NCI-H2227 treated with DMSO at 0.1 percent for 48 hours (cell line): ENCODE measurements at regions not wholly inside any gene's neighbourhood (a gene's known extent, or its start where the extent isn't known, plus 50 kb on each side); places are given as distances from the start of the nearest gene placed in this dataset.

ENCODE experiments used
- DNase-seq: peaks from one replicate; lab custom pipeline; 2025; lab: John Stamatoyannopoulos, UW

DNA sequence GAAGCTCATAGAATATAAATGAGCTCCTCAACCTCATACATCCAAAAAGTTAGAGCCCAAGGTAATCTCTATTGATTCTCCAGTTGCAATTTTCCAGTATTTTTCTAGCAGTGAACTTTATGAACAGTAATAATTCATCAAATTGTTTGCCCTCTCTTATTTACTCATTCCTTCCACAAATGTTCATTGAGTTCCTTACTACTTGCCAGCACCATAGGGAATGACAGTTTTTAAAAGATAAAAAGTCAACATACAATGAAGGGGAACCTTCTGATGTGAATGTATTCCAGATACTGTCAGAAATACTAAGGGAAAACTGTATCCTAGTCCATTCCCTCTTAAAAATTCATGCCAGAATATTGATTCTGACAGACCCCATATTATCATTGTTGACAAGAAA is 277.0 kb upstream of the C1orf87 start:
- DNase-seq = no peak

- DNase-seq = no peak
These were observed 275.3 kb upstream of the C1orf87 start for GRCh38 chr1:60348884-60349283.

- DNase-seq = no peak
These were observed 272.1 kb upstream of the C1orf87 start for GRCh38 chr1:60345621-60346020.

- DNase-seq = no peak
These were observed 271.5 kb upstream of the C1orf87 start for GRCh38 chr1:60345049-60345448.

GRCh38 chr1:60343736-60344135 is 270.2 kb upstream of the C1orf87 start:
- DNase-seq = no peak

DNA sequence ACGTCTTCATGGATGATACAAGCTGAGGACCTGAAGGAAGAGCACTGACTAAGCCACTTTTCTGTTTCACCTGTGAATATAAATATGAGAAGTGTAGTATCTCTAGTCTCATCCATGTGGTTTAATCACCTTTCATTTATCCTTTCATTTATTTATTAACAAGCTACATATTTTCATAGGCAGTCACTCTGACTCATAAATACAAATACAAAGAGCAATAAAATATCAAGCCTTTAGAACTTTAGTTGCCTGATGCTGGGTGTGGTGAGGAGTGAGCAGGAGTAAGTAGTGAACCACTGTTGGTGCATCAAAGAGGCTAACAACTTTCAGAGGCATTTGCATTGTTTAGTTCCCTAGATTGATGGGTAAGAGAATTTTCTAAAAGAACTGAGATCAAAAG is 269.0 kb upstream of the C1orf87 start:
- no peak for DNase-seq

GRCh38 chr1:60341274-60341673 is 267.7 kb upstream of the C1orf87 start:
- DNase-seq = no peak

- DNase-seq = no peak
These were observed 258.1 kb upstream of the C1orf87 start for GRCh38 chr1:60331647-60332046.

DNA sequence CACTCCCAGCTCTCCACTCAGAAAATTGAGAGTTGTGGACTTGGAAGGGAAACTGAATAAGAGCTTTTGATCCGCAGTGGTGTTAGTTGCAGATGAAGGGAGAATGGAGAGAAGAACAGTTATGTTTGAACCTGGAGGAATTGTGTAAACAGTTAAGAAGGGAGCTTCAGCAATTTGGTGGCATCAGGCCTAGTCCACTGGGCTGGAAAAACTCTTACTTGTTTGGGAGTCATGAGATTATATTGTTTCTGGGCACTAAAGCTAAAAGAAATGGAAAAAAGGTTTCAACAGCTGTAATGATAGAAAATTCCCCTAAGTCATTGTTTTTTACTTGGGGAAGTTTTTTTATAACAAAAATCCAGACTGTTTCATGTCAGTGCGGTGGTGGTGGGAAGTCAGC is 256.1 kb upstream of the C1orf87 start:
- no peak for DNase-seq

DNA sequence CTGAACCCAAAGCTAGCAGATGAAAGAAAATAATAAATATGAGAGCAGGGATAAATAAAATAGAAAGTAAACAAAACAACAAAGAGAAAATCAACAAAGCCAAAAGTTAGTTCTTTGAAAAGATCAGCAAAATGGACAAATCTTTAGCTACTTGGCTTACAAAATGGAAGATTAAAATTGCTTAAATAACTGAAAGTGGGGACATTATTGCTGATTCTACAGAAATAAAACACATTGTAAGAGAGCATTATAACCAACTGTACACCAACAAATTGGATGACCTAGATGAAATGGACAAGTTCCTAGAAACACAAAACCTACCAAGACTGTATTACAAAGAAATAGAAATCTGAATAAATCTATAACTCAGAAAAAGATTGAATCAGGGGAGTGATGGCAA is 238.3 kb upstream of the C1orf87 start:
- DNase-seq = no peak

- DNase-seq = no peak
These were observed 226.0 kb upstream of the C1orf87 start for GRCh38 chr1:60299581-60299980.

GRCh38 chr1:60298290-60298689 is 224.7 kb upstream of the C1orf87 start:
- no peak for DNase-seq

DNA sequence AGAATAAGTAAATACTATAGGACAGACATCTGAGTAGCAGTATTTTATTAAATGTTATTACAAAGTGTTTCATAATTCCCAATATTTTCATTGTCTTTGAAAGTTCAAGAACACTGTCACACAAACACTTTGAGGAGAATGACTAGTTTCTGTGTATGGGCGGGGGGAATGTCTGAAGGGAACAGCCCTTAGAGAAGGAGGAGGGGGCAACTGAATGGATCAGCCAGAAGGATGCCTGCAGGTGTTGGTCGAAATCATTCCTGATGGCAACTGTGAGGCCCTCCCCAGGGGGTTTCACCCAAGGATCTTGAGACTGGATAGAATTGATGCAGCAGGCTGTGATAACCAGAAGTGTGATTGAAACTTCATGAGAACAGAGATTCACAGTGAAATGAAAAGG is 223.2 kb upstream of the C1orf87 start:
- no peak for DNase-seq

DNA sequence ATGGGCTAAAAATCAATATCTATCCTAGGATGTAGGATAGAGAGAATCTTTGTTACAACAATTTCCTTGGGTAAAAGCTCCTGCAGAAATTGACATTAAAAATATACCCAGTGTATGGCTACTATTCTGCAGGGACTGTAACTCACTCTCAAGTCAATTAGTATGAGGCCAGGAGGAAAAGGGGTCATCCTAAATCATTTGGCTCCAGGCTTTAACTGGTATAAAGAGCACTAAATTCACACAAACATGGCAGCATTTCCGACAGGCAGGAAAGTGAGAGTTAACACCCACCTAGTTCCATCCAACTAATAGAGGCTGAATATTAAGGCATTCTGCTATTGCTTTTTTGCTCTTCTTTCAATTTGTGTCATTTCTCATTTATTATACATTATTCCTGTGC is 218.6 kb upstream of the C1orf87 start:
- DNase-seq = no peak

GRCh38 chr1:60290393-60290792 is 216.8 kb upstream of the C1orf87 start:
- DNase-seq = no peak

- no peak for DNase-seq
These were observed 214.0 kb upstream of the C1orf87 start for GRCh38 chr1:60287536-60287935.

GRCh38 chr1:60283690-60284089 is 210.1 kb upstream of the C1orf87 start:
- DNase-seq = no peak

- DNase-seq = peak; percentile 9
These were observed 207.9 kb upstream of the C1orf87 start for GRCh38 chr1:60281360-60281932.

GRCh38 chr1:60280819-60281218 is 207.2 kb upstream of the C1orf87 start:
- DNase-seq = no peak

- DNase-seq = no peak
These were observed 206.7 kb upstream of the C1orf87 start for GRCh38 chr1:60280256-60280655.

DNA sequence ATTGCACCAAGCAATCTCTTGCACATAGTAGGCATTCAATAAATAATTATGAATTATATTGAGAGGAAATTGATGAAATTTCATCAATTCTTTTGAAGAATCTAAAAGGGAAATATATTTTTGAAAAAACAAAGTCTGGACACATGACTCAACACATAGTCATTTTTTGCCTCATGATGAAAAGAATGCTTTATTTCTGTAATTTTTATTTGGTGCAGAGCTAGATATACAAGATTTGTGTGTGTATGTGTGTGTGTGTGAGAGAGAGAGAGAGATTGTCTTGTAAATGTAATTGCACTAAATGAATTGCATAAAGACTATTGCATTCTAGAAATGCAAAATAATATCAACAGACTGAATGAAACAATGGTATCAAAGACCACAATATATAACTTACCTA is 206.2 kb upstream of the C1orf87 start:
- DNase-seq = no peak

- DNase-seq = no peak
These were observed 203.7 kb upstream of the C1orf87 start for GRCh38 chr1:60277269-60277668.

DNA sequence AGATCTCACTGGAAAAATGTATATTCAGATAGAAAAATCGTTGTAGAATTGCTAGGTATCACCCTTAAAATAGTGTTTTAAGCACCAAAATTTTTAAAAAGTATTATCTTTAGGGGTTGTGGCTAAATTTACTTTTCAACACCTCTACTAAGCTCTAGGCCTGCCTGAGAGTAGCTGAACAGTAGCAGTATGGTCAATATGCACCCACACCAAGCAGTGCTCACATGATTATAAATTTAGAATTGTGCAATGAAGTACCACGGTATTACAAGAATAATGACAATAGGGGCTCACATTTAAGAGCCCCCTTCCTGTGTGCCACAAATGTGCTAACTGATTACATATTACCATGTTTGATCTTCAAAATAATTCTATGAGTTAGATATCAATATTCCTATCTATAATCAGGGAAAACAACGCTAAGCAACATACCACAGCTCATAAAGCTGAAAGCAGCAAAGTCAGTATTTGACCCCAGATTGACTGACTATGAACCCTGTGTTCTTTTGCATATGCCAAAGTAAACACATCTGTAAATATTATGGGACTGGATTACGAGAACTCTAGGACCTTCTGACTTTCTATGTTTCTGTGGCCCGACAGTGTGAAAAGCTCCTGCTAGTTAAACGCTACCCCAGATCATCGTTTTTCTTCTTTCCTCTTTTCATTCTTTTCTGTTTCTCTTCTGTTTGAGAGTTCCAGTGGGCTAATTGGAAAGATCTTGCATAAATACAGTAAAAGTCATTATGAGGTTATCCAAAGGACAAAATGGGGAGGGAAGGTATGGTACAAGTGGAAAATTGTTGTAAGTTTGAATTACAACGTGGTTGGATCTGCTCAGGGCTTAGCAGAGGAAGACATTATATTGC is 201.1 kb upstream of the C1orf87 start:
- DNase-seq = no peak

DNA sequence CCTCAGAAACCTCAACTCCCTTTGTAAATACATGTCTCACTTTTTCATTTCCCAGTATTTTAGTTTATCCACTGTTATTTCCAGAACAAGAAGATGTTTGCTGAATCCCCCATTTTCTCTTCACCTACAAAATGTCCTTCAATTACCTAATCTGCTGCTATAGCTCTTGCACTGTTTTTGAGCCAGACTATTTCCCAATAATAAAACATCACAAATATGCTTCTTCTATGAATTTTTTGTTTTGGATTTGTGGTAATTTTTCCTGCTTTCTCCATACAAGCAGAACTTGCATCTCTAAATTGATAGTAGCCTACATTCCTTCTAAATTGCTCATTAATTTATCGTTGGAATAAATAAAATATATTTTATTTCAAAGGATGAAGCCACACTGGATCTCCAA is 199.6 kb upstream of the C1orf87 start:
- DNase-seq = no peak
